Smooth muscle cell (in vitro differentiated cells): ENCODE measurements at regions not wholly inside any gene's neighbourhood (a gene's known extent, or its start where the extent isn't known, plus 50 kb on each side); places are given as distances from the start of the nearest gene placed in this dataset.
A peak's percentile ranks its signal among the peaks of the same experiment; 100 is the strongest.

Experiments
- DNase-seq: peaks from one replicate; lab custom pipeline; 2025; ENCODE audit not compliant: unreplicated experiment; lab: John Stamatoyannopoulos, UW
- H2AFZ ChIP-seq: fragments of 200-600 bp; sonication (generic); 2 replicates; pipeline ENCODE4 v1.6.0; 2016; ENCODE audit warnings: antibody characterized with exemption, low read depth, mild to moderate bottlenecking
- H3F3A ChIP-seq: fragments of 200-600 bp; sonication (generic); 2 replicates; pipeline ENCODE4 v1.6.0; 2017; ENCODE audit warnings: antibody characterized with exemption, low read depth
- H3K27ac ChIP-seq: fragments of 200-600 bp; sonication (generic); 2 replicates; pipeline ENCODE4 v1.5.1; 2016; ENCODE audit warnings: low read depth, mild to moderate bottlenecking
- H3K27me3 ChIP-seq: fragments of 200-600 bp; sonication (generic); 2 replicates; pipeline ENCODE4 v1.6.1; 2016; ENCODE audit warnings: low read depth, mild to moderate bottlenecking
- H3K36me3 ChIP-seq: fragments of 200-600 bp; sonication (generic); 2 replicates; pipeline ENCODE4 v1.5.1; 2016; ENCODE audit warnings: low read depth
- H3K4me1 ChIP-seq: fragments of 200-600 bp; sonication (generic); 2 replicates; pipeline ENCODE4 v1.5.1; 2016; ENCODE audit warnings: low read depth
- H3K4me2 ChIP-seq: fragments of 200-600 bp; sonication (generic); 2 replicates; pipeline ENCODE4 v1.6.0; 2016; ENCODE audit warnings: mild to moderate bottlenecking
- H3K4me3 ChIP-seq: fragments of 200-600 bp; sonication (generic); 2 replicates; pipeline ENCODE4 v1.5.1; 2016; ENCODE audit warnings: mild to moderate bottlenecking
- H3K79me2 ChIP-seq: fragments of 200-600 bp; sonication (generic); 2 replicates; pipeline ENCODE4 v1.6.0; 2016; ENCODE audit warnings: low read depth, mild to moderate bottlenecking
- H3K9ac ChIP-seq: fragments of 200-600 bp; sonication (generic); 2 replicates; pipeline ENCODE4 v1.6.0; 2016; ENCODE audit warnings: low read depth
- H3K9me3 ChIP-seq: fragments of 200-600 bp; sonication (generic); replicated peaks from 2 replicates; pipeline ENCODE4 v1.5.1; 2016; ENCODE audit warnings: low read depth
- H4K20me1 ChIP-seq: fragments of 200-600 bp; sonication (generic); 2 replicates; pipeline ENCODE4 v1.6.0; 2016; ENCODE audit warnings: low read depth
- CTCF ChIP-seq: fragments of 200-600 bp; sonication (generic); IDR thresholded peaks from 2 replicates; pipeline ENCODE4 v1.5.1; 2017; ENCODE audit warnings: borderline replicate concordance, mild to moderate bottlenecking, antibody characterized with exemption; ENCODE audit not compliant: insufficient read depth, poor library complexity, severe bottlenecking
- WGBS: methylation state at CpG from one replicate; pipeline ENCODE4 v1.1.7; 2016; ENCODE audit warnings: low lambda C conversion rate; 5-methylcytosine and 5-hydroxymethylcytosine counted together

GRCh38 chr16:73771196-73772064 lies 525.2 kb upstream of the PSMD7 start:
- Histone ChIP-seq H3K36me3 (no peaks in the 10 kb centered on the region), H3F3A (no peaks in the 10 kb centered on the region), H3K4me2 (peak overlapping the region; percentile 34), H3K9me3 (no peaks in the 10 kb centered on the region), H3K27me3 (no peaks in the 10 kb centered on the region), H3K79me2 (no peaks in the 10 kb centered on the region), H3K9ac (peak overlapping the region; percentile 49), H3K27ac (peak overlapping the region; percentile 87), H3K4me3 (no peak overlapping the region), H4K20me1 (no peaks in the 10 kb centered on the region), H2AFZ (no peak overlapping the region), H3K4me1 (no peaks in the 10 kb centered on the region)
- TF ChIP-seq CTCF: no peak
- 63% methylated on average over 4 of the region's 4 CpGs for WGBS
- no peak for DNase-seq

- TF ChIP-seq CTCF: no peak
- DNase-seq: no peak
- H3K4me2 ChIP-seq: peak overlapping the region; percentile 46
These were observed 527.8 kb upstream of the PSMD7 start for GRCh38 chr16:73768786-73769203.

GRCh38 chr16:73764321-73764720 lies 532.3 kb upstream of the PSMD7 start:
- Histone ChIP-seq H3K36me3 (no peaks in the 10 kb centered on the region), H3K4me3 (no peak overlapping the region), H3K27me3 (peaks cover 15% of the 10 kb centered on the region), H3K79me2 (no peaks in the 10 kb centered on the region), H4K20me1 (no peaks in the 10 kb centered on the region), H3K9ac (no peak overlapping the region), H3K27ac (no peak overlapping the region), H2AFZ (no peak overlapping the region), H3K4me1 (no peaks in the 10 kb centered on the region), H3K4me2 (no peak overlapping the region), H3F3A (no peaks in the 10 kb centered on the region), H3K9me3 (peaks cover 5% of the 10 kb centered on the region)
- no peak for DNase-seq
- no peak for TF ChIP-seq CTCF
- WGBS: 84% methylated on average over 4 of the region's 4 CpGs

More at GRCh38 chr16:73768786-73769203, 527.8 kb upstream of the PSMD7 start:
- Histone ChIP-seq H3K27ac (no peak overlapping the region), H3K9ac (no peak overlapping the region), H3K36me3 (no peaks in the 10 kb centered on the region), H3K79me2 (no peaks in the 10 kb centered on the region), H3F3A (no peaks in the 10 kb centered on the region), H4K20me1 (no peaks in the 10 kb centered on the region), H2AFZ (no peak overlapping the region), H3K27me3 (peaks cover 15% of the 10 kb centered on the region), H3K4me3 (no peak overlapping the region), H3K4me1 (no peaks in the 10 kb centered on the region), H3K9me3 (no peaks in the 10 kb centered on the region)
- 50% methylated on average over 3 of the region's 3 CpGs for WGBS
